Gastrocnemius medialis (tissue), 4 donors: ENCODE measurements at regions not wholly inside any gene's neighbourhood (a gene's known extent, or its start where the extent isn't known, plus 50 kb on each side); places are given as distances from the start of the nearest gene placed in this dataset.

ENCODE experiments used
- ATAC-seq, 2 donors: fragments of 150-250 bp; one replicate each; pipeline ENCODE4 v1.9.1; 2016
- DNase-seq, 2 donors: peaks; one replicate each; pipeline ENCODE4 v3.0.0-alpha.2; 2019
- H3K27ac ChIP-seq, 4 donors: fragments of 200-600 bp; sonication (generic); 1 replicate in 1 of 4; 2 replicates in 3 of 4; pipeline ENCODE4 v1.5.1; 2016 to 2018; ENCODE audit warnings: mild to moderate bottlenecking in 2 of 4, moderate library complexity in 1 of 4
- H3K27me3 ChIP-seq, 3 donors: fragments of 200-600 bp; sonication (generic) in 2 of 3; 1 replicate in 1 of 3; 2 replicates in 2 of 3; pipeline versions ENCODE4 v1.5.1 to v1.6.0; 2016 to 2019; ENCODE audit warnings: mild to moderate bottlenecking in 1 of 3, moderate library complexity in 1 of 3
- H3K36me3 ChIP-seq, 2 donors: fragments of 200-600 bp; sonication (generic) in 1 of 2; one replicate each; pipeline ENCODE4 v1.5.1; 2017 to 2018
- H3K4me1 ChIP-seq, 2 donors: fragments of 200-600 bp; sonication (generic) in 1 of 2; one replicate each; pipeline ENCODE4 v1.5.1; 2016 to 2017; ENCODE audit warnings: mild to moderate bottlenecking in 2 of 2
- H3K4me3 ChIP-seq, 4 donors: fragments of 200-600 bp; sonication (generic) in 3 of 4; 1 replicate in 1 of 4; 2 replicates in 3 of 4; pipeline ENCODE4 v1.5.1; 2016 to 2019; ENCODE audit warnings: mild to moderate bottlenecking in 2 of 4
- H3K9me3 ChIP-seq, 3 donors: fragments of 200-600 bp; sonication (generic) in 2 of 3; 1 replicate in 1 of 3; 2 replicates in 2 of 3; pipeline ENCODE4 v1.5.1; 2016 to 2019
- POLR2A ChIP-seq, 2 donors: fragments of 450-650 bp; IDR thresholded peaks; one replicate each; pipeline ENCODE4 v1.6.1; 2017; ENCODE audit warnings: antibody characterized with exemption in 2 of 2, mild to moderate bottlenecking in 2 of 2, moderate library complexity in 2 of 2
- in situ Hi-C, 4 donors: fragments of 200-750 bp; cut with MboI; loops; one replicate each; pipeline versions ENCODE4 v1.15.0 to v1.8.0; 2017; ENCODE audit warnings: low sequenced_read_pairs in 4 of 4
- intact Hi-C: fragments of 100-400 bp; cut with DNase I; formaldehyde crosslinking; loops from one replicate; pipeline ENCODE4 v1.15.1; 2023; ENCODE audit warnings: low total_unique reads
- TF ChIP-seq, protein P1 (sequence below), 5 experiments: fragments of 450-650 bp in 3 of 5; fragments of 200-600 bp in 2 of 5; sonication (generic) in 2 of 5; IDR thresholded peaks in 4 of 5; conservative IDR thresholded peaks in 1 of 5; 1 replicate in 4 of 5; 2 replicates in 1 of 5; pipeline ENCODE4 v1.5.1; 2016 to 2019; ENCODE audit warnings: antibody characterized with exemption in 5 of 5, mild to moderate bottlenecking in 3 of 5, moderate library complexity in 3 of 5

DNA sequence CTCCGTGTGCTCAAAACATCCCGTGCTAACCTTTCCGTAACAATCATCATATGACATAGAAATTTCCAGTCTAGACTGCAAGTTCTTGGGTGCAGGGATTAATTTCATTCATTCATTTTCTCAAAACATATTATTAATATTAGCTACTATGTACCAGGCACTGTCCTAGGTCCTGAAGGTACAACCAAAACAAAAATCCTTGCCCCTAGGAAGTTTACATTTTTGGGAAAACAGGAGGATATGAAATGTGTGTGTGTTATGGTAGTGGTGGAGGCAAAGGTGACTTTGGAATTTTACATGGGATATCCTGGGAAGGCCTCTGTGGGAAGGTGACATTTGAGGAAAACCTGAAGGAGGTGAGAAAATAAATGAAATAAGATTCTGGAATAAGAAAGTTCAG is 222.6 kb downstream of the LRRC3B start:
- ATAC-seq (no peak), DNase-seq (no peak)
- TF ChIP-seq, protein P1, sequence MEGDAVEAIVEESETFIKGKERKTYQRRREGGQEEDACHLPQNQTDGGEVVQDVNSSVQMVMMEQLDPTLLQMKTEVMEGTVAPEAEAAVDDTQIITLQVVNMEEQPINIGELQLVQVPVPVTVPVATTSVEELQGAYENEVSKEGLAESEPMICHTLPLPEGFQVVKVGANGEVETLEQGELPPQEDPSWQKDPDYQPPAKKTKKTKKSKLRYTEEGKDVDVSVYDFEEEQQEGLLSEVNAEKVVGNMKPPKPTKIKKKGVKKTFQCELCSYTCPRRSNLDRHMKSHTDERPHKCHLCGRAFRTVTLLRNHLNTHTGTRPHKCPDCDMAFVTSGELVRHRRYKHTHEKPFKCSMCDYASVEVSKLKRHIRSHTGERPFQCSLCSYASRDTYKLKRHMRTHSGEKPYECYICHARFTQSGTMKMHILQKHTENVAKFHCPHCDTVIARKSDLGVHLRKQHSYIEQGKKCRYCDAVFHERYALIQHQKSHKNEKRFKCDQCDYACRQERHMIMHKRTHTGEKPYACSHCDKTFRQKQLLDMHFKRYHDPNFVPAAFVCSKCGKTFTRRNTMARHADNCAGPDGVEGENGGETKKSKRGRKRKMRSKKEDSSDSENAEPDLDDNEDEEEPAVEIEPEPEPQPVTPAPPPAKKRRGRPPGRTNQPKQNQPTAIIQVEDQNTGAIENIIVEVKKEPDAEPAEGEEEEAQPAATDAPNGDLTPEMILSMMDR (IDR thresholded peaks at IDR 0.05 in 4 of 5, conservative IDR thresholded peaks at IDR 0.05 in 1 of 5), result no peak
- TF ChIP-seq POLR2A (IDR thresholded peaks at IDR 0.05), result no peak
- intact Hi-C loops, result no loop called here
- H3K9me3 ChIP-seq, result no peaks in the 10 kb centered on the region
- H3K4me3 ChIP-seq, result no peak overlapping the region
- no peaks in the 10 kb centered on the region for H3K36me3 ChIP-seq
- no peaks in the 10 kb centered on the region for H3K27me3 ChIP-seq
- H3K27ac ChIP-seq, result no peak overlapping the region
- H3K4me1 ChIP-seq, result no peaks in the 10 kb centered on the region
- in situ Hi-C loops, result no loop called here

DNA sequence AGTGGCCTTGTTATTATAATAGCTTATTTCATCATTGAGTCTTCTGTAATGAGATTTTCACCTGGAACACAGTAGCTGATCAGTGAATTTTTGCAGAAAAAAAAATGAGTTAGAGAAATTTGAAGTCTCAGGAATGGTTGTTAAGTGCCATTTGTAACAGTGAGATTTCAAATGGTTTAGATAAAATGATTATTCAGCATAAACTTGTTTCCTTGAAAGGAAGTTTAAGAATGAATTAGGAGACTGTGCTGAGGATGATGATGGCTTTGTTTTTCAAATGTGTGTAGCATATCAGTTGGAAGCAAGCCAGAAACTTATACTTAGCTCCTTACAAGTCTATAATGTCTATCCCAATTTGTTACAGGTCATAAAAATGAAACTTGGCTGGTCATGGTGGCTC is 225.1 kb downstream of the LRRC3B start:
- no peaks in the 10 kb centered on the region for H3K27me3 ChIP-seq
- no peak for ATAC-seq
- H3K4me1 ChIP-seq, result no peaks in the 10 kb centered on the region
- no peak overlapping the region for H3K27ac ChIP-seq
- TF ChIP-seq POLR2A (IDR thresholded peaks at IDR 0.05), result no peak
- TF ChIP-seq, protein P1 (IDR thresholded peaks at IDR 0.05 in 4 of 5, conservative IDR thresholded peaks at IDR 0.05 in 1 of 5), result no peak
- DNase-seq, result no peak
- no peaks in the 10 kb centered on the region for H3K9me3 ChIP-seq
- in situ Hi-C loops, result no loop called here
- intact Hi-C loops, result no loop called here
- no peaks in the 10 kb centered on the region for H3K36me3 ChIP-seq
- H3K4me3 ChIP-seq, result no peak overlapping the region

DNA sequence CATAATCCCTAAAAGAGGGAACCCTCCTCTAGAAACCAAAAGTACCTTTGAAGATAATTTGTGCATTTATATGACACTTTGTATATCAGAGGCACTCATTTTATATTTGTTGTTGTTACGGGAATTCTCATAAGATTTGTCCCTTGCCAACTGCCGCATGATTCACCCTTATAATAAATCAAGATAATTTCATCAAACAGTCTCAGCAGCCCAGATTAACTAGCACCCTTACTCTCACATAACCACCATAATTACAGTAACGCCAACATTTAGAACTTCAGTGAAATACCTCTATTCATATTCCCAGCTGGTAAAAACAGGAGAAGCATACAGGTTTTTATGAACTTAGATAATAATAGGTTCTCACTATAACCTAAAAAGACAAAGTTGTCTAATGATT is 271.9 kb downstream of the LRRC3B start:
- in situ Hi-C loops, result no loop called here
- TF ChIP-seq POLR2A (IDR thresholded peaks at IDR 0.05), result no peak

DNA sequence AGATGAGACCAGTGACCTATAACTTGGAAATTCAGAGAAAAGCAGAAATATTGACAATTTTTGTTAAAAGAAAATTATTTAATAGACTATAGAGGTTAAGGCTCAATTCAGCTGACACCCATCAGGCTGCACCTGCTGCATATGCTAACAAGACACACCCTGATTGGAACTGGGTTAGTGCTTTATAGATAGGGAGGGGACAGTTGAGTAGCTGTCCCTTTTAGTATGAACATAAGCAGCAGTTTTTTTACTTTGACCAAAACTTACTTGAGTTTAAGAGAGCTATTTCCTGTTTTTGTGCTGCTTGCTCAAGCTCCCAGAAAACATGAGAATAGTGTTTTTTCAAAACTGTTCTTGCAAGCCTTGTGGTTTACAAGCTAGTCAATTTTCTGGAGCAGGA is 292.6 kb downstream of the LRRC3B start:
- no peaks in the 10 kb centered on the region for H3K9me3 ChIP-seq
- H3K27me3 ChIP-seq, result no peaks in the 10 kb centered on the region
- ATAC-seq (no peak), DNase-seq (no peak)
- intact Hi-C loops (no loop called here), in situ Hi-C loops (no loop called here)
- TF ChIP-seq, protein P1 (IDR thresholded peaks at IDR 0.05 in 4 of 5, conservative IDR thresholded peaks at IDR 0.05 in 1 of 5), result no peak
- no peak for TF ChIP-seq POLR2A (IDR thresholded peaks at IDR 0.05)
- H3K4me1 ChIP-seq, result no peaks in the 10 kb centered on the region
- H3K36me3 ChIP-seq, result no peaks in the 10 kb centered on the region
- no peak overlapping the region for H3K4me3 ChIP-seq
- no peak overlapping the region for H3K27ac ChIP-seq

More for the DNA sequence above, 271.9 kb downstream of the LRRC3B start:
- DNase-seq, result no peak
- intact Hi-C loops, result no loop called here
- Histone ChIP-seq H3K4me1 (no peaks in the 10 kb centered on the region), H3K27ac (no peak overlapping the region), H3K36me3 (no peaks in the 10 kb centered on the region), H3K9me3 (no peaks in the 10 kb centered on the region), H3K4me3 (no peak overlapping the region), H3K27me3 (no peaks in the 10 kb centered on the region)
- no peak for ATAC-seq

GRCh38 chr3:26920646-26921478 is 298.3 kb downstream of the LRRC3B start:
- Histone ChIP-seq H3K36me3 (no peaks in the 10 kb centered on the region), H3K9me3 (no peaks in the 10 kb centered on the region), H3K27ac (no peak overlapping the region), H3K4me3 (no peak overlapping the region), H3K4me1 (no peaks in the 10 kb centered on the region), H3K27me3 (no peaks in the 10 kb centered on the region)
- DNase-seq, result no peak
- intact Hi-C loops, result no loop called here
- no peak for ATAC-seq
- TF ChIP-seq, protein P1 (IDR thresholded peaks at IDR 0.05 in 4 of 5, conservative IDR thresholded peaks at IDR 0.05 in 1 of 5), result no peak
- no peak for TF ChIP-seq POLR2A (IDR thresholded peaks at IDR 0.05)
- in situ Hi-C loops, result no loop called here
